Fibroblast of villous mesenchyme (primary cell): ENCODE measurements at regions not wholly inside any gene's neighbourhood (a gene's known extent, or its start where the extent isn't known, plus 50 kb on each side); places are given as distances from the start of the nearest gene placed in this dataset.

Source experiments
- DNase-seq: peaks from one replicate; pipeline ENCODE4 v3.0.0-alpha.2; 2010; ENCODE audit warnings: low read depth
- H3K4me3 ChIP-seq: 2 replicates; pipeline ENCODE4 v1.5.1; 2011; ENCODE audit warnings: low read depth, mild to moderate bottlenecking, low read length
- TF ChIP-seq, protein P1 (sequence below): IDR thresholded peaks from 2 replicates; pipeline ENCODE4 v1.5.1; 2012; ENCODE audit warnings: low read depth, mild to moderate bottlenecking, low read length; ENCODE audit not compliant: insufficient read depth

DNA sequence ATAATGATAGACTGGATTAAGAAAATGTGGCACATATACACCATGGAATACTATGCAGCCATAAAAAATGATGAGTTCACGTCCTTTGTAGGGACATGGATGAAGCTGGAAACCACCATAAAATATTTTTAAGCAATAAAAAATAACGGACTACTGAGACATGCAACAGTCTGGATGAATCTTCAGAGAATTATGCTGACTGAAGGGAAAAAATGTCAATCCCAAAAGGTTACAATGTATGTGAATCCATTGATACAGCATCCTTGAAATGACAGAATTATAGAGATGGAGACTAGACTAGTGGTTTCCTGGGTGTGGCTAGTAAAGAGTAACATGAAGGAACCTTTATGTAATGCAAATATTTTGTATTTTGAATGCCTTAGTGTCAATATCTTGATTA, 1808.6 kb upstream of the NUDT12 start:
- DNase-seq = no peak

DNA sequence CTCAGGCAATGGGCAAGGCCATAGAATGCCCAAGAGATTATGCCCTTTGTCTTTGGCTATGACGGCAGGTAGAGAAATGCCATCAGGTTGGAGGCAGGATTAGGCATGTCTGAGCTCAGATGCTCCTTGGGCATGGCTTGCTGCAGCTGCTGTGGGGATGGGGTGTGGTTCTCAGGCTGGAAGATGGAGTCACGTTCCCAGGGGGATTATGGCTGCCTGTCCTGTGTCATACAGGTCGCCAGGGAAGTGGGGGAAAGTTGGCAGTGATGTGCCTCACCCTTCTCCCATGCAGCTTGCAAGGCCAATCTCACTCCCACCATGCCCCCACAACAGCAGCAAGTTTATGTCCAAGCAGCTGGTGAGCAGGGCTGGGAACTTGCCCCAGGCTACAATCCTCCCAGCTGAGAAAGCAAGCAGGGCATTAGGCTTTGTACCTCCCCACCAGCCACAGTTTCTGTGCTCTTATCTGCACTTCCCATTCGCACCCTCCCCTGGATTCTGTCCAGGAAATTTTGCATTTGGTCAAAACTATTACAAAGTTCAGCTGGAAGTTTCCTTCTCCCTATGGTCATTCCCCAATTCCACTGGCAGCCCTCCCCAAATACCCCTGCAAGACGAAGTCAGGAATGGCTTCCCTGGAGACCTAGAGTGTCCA, 1788.0 kb upstream of the NUDT12 start:
- H3K4me3 ChIP-seq = no peak overlapping the region
- no peak for DNase-seq
- TF ChIP-seq, protein P1, sequence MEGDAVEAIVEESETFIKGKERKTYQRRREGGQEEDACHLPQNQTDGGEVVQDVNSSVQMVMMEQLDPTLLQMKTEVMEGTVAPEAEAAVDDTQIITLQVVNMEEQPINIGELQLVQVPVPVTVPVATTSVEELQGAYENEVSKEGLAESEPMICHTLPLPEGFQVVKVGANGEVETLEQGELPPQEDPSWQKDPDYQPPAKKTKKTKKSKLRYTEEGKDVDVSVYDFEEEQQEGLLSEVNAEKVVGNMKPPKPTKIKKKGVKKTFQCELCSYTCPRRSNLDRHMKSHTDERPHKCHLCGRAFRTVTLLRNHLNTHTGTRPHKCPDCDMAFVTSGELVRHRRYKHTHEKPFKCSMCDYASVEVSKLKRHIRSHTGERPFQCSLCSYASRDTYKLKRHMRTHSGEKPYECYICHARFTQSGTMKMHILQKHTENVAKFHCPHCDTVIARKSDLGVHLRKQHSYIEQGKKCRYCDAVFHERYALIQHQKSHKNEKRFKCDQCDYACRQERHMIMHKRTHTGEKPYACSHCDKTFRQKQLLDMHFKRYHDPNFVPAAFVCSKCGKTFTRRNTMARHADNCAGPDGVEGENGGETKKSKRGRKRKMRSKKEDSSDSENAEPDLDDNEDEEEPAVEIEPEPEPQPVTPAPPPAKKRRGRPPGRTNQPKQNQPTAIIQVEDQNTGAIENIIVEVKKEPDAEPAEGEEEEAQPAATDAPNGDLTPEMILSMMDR = no peak

More for the DNA sequence above, 1808.6 kb upstream of the NUDT12 start:
- no peak overlapping the region for H3K4me3 ChIP-seq
- TF ChIP-seq, protein P1 = no peak

DNA sequence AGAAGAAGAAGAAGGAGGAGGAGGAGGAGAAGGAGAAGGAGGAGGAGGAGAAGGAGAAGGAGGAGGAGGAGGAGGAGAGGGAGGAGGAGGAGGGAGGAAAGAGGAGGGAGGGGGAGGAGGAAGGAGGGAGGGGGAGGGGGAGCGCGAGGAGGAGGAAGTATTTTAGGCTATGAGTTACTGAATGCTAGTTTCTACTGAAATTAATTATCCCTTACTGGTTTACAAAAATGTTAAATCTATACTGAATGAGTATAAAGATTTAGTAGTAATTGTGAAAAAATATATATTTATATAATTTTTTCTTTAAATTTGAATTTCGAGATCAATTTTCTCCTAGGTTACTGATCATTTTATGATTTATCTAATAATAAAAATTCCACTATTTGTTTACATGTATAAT, 1769.0 kb upstream of the NUDT12 start:
- TF ChIP-seq, protein P1 = no peak
- no peak for DNase-seq
- no peak overlapping the region for H3K4me3 ChIP-seq

DNA sequence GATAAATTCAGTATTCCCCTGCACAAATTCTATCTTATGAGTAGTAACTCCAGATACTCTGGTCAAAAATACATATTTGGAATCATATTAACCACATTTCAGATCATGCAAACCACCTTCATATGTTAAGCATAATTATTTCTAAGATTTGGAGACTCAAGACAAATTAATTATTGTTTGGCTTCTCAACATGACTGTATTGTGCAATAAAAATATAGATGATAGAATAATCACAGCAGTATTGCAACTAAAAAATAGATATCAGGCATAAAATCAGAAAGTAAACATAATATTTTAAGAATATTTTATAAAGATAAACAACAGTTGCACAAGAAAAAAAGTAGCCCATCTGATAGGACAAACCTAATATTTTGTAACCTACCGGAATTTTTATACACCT, 1767.6 kb upstream of the NUDT12 start:
- no peak for DNase-seq
- no peak overlapping the region for H3K4me3 ChIP-seq
- TF ChIP-seq, protein P1 = no peak

DNA sequence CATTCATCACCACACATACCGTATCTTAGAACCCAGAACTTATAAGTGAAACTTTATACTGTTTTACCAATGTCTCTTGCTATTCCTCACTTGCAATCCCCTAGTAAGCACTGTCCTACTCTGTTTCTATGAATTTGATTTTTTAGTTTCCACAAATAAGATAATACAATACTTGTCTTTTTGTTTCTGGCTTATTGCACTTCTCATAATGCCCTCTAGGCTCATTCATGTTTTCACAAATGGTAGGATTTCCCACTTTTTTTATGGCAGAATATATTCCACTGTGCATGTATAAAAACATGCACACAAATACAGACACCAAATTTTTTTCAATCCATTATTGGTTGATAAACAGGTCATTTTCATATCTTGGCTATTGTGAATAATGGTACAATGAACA, 1742.3 kb upstream of the NUDT12 start:
- no peak for DNase-seq
- H3K4me3 ChIP-seq = no peak overlapping the region
- TF ChIP-seq, protein P1 = no peak

DNA sequence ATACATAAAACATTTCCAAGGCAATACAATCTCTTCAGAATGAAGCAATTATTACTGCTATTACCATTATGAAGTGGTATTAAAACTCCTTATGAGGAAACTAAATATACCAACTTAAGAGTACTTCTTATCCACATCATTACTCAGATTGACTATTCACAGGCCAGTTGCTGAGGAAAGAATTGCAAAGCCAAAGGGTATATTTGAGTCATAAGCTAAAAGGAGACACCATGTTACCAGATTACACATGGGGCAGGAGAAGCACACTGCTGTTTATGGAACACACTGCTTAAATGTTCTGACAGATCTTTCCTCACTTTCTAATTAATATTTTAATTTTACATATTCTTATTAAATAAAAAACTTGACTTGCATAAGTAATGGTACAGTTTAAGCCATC, 1726.4 kb upstream of the NUDT12 start:
- TF ChIP-seq, protein P1 = no peak
- DNase-seq = no peak
- H3K4me3 ChIP-seq = no peak overlapping the region

DNA sequence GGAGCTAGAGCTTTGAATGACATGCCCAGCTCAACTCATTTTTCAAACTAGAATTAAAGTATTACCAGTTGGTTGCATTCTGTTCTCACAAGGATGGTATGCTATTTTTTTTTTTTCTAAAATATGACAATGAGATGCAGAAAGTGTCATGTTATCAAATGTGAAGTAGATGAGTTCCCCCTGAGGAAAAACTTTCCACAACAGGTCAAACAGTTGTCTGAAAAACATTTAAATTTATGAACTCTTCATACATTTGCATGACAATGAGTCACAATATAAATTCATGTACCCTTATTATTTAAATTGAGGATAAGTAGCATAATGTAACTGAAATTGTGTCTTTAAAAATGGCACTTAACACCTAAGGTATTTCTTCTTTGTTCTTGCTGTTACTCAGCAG, 1720.5 kb upstream of the NUDT12 start:
- DNase-seq = no peak
- TF ChIP-seq, protein P1 = no peak

More for the DNA sequence above, 1720.5 kb upstream of the NUDT12 start:
- H3K4me3 ChIP-seq = no peak overlapping the region
